Omental fat pad (tissue), 3 donors: ENCODE measurements at regions not wholly inside any gene's neighbourhood (a gene's known extent, or its start where the extent isn't known, plus 50 kb on each side); places are given as distances from the start of the nearest gene placed in this dataset.

Experiments
- ATAC-seq: fragments of 150-250 bp; one replicate; pipeline ENCODE4 v1.9.1; 2016; ENCODE audit warnings: mild to moderate bottlenecking, moderate library complexity; ENCODE audit not compliant: low FRiP score
- DNase-seq: peaks from one replicate; pipeline ENCODE4 v3.0.0-alpha.2; 2019; ENCODE audit warnings: low spot score
- CTCF ChIP-seq, 3 donors: fragments of 450-650 bp; IDR thresholded peaks; one replicate each; pipeline ENCODE4 v1.5.1; 2016 to 2017; ENCODE audit warnings: antibody characterized with exemption in 3 of 3, mild to moderate bottlenecking in 3 of 3, moderate library complexity in 2 of 3

GRCh38 chr16:22664132-22664531 lies 149.8 kb upstream of the HS3ST2 start:
- no peak for TF ChIP-seq CTCF (IDR thresholded peaks at IDR 0.05)
- ATAC-seq (no peak), DNase-seq (no peak)

- TF ChIP-seq CTCF (IDR thresholded peaks at IDR 0.05), result no peak
- ATAC-seq (no peak), DNase-seq (no peak)
Measured at GRCh38 chr16:22664561-22664997, 149.4 kb upstream of the HS3ST2 start.

GRCh38 chr16:22665048-22665797 lies 148.7 kb upstream of the HS3ST2 start:
- TF ChIP-seq CTCF (IDR thresholded peaks at IDR 0.05), result no peak
- DNase-seq, result no peak
- no peak for ATAC-seq

GRCh38 chr16:22665803-22666202 lies 148.2 kb upstream of the HS3ST2 start:
- ATAC-seq (no peak), DNase-seq (no peak)
- no peak for TF ChIP-seq CTCF (IDR thresholded peaks at IDR 0.05)

- no peak for DNase-seq
- no peak for TF ChIP-seq CTCF (IDR thresholded peaks at IDR 0.05)
- ATAC-seq, result no peak
Measured at GRCh38 chr16:22668318-22668717, 145.6 kb upstream of the HS3ST2 start.

- ATAC-seq (no peak), DNase-seq (no peak)
- no peak for TF ChIP-seq CTCF (IDR thresholded peaks at IDR 0.05)
Measured at GRCh38 chr16:22670044-22670536, 143.9 kb upstream of the HS3ST2 start.

- ATAC-seq (no peak), DNase-seq (no peak)
- TF ChIP-seq CTCF (IDR thresholded peaks at IDR 0.05), result no peak
Measured at GRCh38 chr16:22670551-22671041, 143.4 kb upstream of the HS3ST2 start.
